PC-3 (cell line): ENCODE measurements at regions not wholly inside any gene's neighbourhood (a gene's known extent, or its start where the extent isn't known, plus 50 kb on each side); places are given as distances from the start of the nearest gene placed in this dataset.

Experiments used
- ATAC-seq: fragments of 200-7000 bp; cut with Tn5 transposase; 2 replicates; pipeline ENCODE4 v1.9.1; 2020; ENCODE audit warnings: mild to moderate bottlenecking, moderate library complexity
- BruUV-seq: library from RNA; stranded (reverse); fragments of 400-500 nt; replicated peaks from 2 replicates; lab custom pipeline; 2021; lab: Mats Ljungman, UMichigan
- CTCF ChIA-PET: fragments of 300-600 bp; sonication (Branson Sonifier 250); formaldehyde crosslinking; loops from one replicate; lab custom pipeline; 2022; ENCODE audit warnings: antibody characterized with exemption; lab: Charles Lee
- POLR2A ChIA-PET: fragments of 300-600 bp; sonication (Branson Sonifier 250); formaldehyde crosslinking; loops from one replicate; lab custom pipeline; 2022; ENCODE audit warnings: antibody characterized with exemption; ENCODE audit not compliant: unreplicated experiment; lab: Charles Lee
- DNase-seq: peaks from one replicate; pipeline ENCODE4 v3.0.0-alpha.2; 2015
- H2AFZ ChIP-seq: fragments of 300-600 bp; sonication (generic); 2 replicates; pipeline ENCODE4 v1.6.0; 2016; ENCODE audit warnings: antibody characterized with exemption, low read length
- H3F3A ChIP-seq: fragments of 300-600 bp; sonication (generic); one replicate; pipeline ENCODE4 v1.6.0; 2017; ENCODE audit warnings: antibody characterized with exemption, low read length, control low read depth, mild to moderate bottlenecking; ENCODE audit not compliant: unreplicated experiment
- H3K27ac ChIP-seq: fragments of 300-600 bp; sonication (generic); 2 replicates; pipeline ENCODE4 v1.5.1; 2016; ENCODE audit warnings: mild to moderate bottlenecking, low read length
- H3K27me3 ChIP-seq: fragments of 300-600 bp; sonication (generic); 2 replicates; pipeline ENCODE4 v1.6.1; 2016; ENCODE audit warnings: low read length, mixed read lengths
- H3K36me3 ChIP-seq: fragments of 300-600 bp; sonication (generic); 2 replicates; pipeline ENCODE4 v1.6.1; 2016; ENCODE audit warnings: low read depth, mixed run types, low read length, mixed read lengths
- H3K4me1 ChIP-seq: fragments of 300-600 bp; sonication (generic); 2 replicates; pipeline ENCODE4 v1.5.1; 2016; ENCODE audit warnings: low read length; ENCODE audit not compliant: insufficient read depth
- H3K4me2 ChIP-seq: fragments of 300-600 bp; sonication (generic); 2 replicates; pipeline ENCODE4 v1.6.0; 2016; ENCODE audit warnings: low read length
- H3K4me3 ChIP-seq: fragments of 300-600 bp; sonication (generic); 2 replicates; pipeline ENCODE4 v1.5.1; 2016; ENCODE audit warnings: mild to moderate bottlenecking, low read length, mixed read lengths
- H3K79me2 ChIP-seq: fragments of 300-600 bp; sonication (generic); 2 replicates; pipeline ENCODE4 v1.6.1; 2017; ENCODE audit warnings: low read length, mixed read lengths
- H3K9ac ChIP-seq: fragments of 300-600 bp; sonication (generic); 2 replicates; pipeline ENCODE4 v1.6.0; 2016; ENCODE audit warnings: mild to moderate bottlenecking, low read length
- H3K9me2 ChIP-seq: fragments of 300-600 bp; sonication (generic); replicated peaks from 2 replicates; pipeline ENCODE4 v1.6.1; 2016; ENCODE audit warnings: mixed run types, low read length, mixed read lengths
- H3K9me3 ChIP-seq: fragments of 300-600 bp; sonication (generic); 2 replicates; pipeline ENCODE4 v1.6.1; 2016; ENCODE audit warnings: low read length, mixed read lengths
- H4K20me1 ChIP-seq: fragments of 300-600 bp; sonication (generic); 2 replicates; pipeline ENCODE4 v1.6.1; 2016; ENCODE audit warnings: low read length, mixed read lengths
- EZH2 ChIP-seq: fragments of 300-600 bp; sonication (generic); IDR thresholded peaks from one replicate; pipeline ENCODE4 v1.6.1; 2017; ENCODE audit warnings: antibody characterized with exemption, mild to moderate bottlenecking, low read length; ENCODE audit not compliant: unreplicated experiment
- EZH2phosphoT487 ChIP-seq: fragments of 300-600 bp; sonication (generic); IDR thresholded peaks from 2 replicates; pipeline ENCODE4 v1.6.1; 2018; ENCODE audit warnings: mild to moderate bottlenecking, antibody characterized with exemption, low read length, borderline replicate concordance
- intact Hi-C: fragments of 100-400 bp; cut with micrococcal nuclease; formaldehyde crosslinking; loops from 2 replicates; pipeline ENCODE4 v1.9.0; 2023
- TF ChIP-seq, protein P1 (sequence below): fragments of 300-600 bp; sonication (generic); conservative IDR thresholded peaks from 2 replicates; pipeline ENCODE4 v1.5.1; 2017; ENCODE audit warnings: antibody characterized with exemption, low read depth, mild to moderate bottlenecking, low read length

DNA sequence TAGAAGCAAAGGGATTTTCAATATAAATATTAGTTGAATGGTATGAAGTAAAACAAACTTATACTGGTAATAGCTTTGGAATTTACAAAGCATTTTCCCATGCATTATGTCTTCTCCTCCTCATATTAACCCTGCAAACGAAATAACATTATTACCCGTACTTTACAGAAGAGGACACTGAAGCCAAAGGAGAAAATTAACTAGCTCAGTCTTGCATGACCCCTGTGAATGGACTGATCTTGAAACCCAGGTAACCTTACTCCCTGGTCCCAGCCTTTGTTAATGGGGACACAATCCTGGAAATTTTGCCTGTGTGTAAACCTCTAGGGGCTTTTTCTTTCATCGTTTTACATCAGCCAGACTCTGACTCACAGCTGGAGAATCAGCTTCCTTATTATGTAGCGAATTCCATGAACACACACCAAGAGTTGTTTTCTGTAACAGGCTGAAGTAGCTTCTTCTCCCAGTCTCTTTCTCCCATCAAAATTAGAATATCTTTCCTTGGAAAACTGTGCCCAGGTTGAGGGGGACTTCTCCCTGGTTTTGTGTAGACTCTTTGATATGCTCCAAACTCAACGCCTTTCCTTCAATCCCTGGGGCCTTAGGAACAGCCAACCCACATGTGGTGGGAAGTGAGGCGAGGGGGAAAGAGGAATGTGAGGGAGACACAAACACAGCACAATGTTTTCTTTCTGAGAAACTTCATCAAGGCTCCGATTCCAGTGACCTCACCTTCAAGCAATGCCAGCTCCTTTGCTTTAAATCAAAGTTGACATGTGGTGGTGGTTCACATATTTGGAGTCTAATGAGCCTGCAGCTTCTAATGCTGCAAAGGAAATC, 480.9 kb upstream of the PAPPA start:
- peak; percentile 71 for DNase-seq
- BruUV-seq = TSS peak; percentile 99
- Histone ChIP-seq H3K27me3 (no peaks in the 10 kb centered on the region), H3K4me1 (peaks cover 31% of the 10 kb centered on the region), H3K4me2 (peak overlapping the region; percentile 67), H3K27ac (peak overlapping the region; percentile 95), H3K9ac (peak overlapping the region; percentile 61), H3K4me3 (peak overlapping the region; percentile 18; the same call in 1 of the 2 replicates), H2AFZ (peak overlapping the region; percentile 58), H3K9me3 (no peaks in the 10 kb centered on the region), H3K36me3 (no peaks in the 10 kb centered on the region), H3F3A (no peaks in the 10 kb centered on the region), H3K79me2 (no peaks in the 10 kb centered on the region), H3K9me2 (no peaks in the 10 kb centered on the region), H4K20me1 (no peaks in the 10 kb centered on the region)
- TF ChIP-seq, protein P1, sequence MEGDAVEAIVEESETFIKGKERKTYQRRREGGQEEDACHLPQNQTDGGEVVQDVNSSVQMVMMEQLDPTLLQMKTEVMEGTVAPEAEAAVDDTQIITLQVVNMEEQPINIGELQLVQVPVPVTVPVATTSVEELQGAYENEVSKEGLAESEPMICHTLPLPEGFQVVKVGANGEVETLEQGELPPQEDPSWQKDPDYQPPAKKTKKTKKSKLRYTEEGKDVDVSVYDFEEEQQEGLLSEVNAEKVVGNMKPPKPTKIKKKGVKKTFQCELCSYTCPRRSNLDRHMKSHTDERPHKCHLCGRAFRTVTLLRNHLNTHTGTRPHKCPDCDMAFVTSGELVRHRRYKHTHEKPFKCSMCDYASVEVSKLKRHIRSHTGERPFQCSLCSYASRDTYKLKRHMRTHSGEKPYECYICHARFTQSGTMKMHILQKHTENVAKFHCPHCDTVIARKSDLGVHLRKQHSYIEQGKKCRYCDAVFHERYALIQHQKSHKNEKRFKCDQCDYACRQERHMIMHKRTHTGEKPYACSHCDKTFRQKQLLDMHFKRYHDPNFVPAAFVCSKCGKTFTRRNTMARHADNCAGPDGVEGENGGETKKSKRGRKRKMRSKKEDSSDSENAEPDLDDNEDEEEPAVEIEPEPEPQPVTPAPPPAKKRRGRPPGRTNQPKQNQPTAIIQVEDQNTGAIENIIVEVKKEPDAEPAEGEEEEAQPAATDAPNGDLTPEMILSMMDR = no peak
- TF ChIP-seq EZH2 (no peak), EZH2phosphoT487 (no peak)
- ATAC-seq = peak; percentile 84
- intact Hi-C loops = loop anchor here (2.0 to 5.0 kb wide), 2 partner anchors 55 to 80 kb away; no protein-coding TSS in a partner anchor
- POLR2A ChIA-PET = interaction anchor here (0.7 kb wide), 1 partner anchor 299 kb away, joined by 3 read pairs; no protein-coding TSS in a partner anchor
- CTCF ChIA-PET = interaction anchor here (0.5 to 1.5 kb wide), 2 partner anchors 79 to 178 kb away, joined by 4 to 7 read pairs; no protein-coding TSS in a partner anchor

DNA sequence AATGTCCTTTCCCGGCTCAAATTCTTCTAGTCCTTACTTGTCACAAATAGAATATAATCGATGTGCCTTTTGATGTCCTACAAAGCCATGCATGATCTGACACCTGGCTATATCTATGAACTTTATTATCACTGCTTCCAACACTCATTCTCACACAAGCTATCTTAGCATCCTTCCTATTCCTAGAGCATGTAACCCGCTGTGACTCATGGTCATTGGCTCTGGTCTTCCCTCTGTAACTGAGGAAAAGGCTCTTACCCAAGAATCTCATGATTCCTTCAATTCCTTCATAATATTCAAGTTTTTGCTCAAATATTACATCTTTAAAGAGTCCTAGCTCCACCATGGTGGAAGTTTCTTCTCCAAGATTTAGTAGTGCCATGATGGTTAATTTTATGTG, 480.0 kb upstream of the PAPPA start:
- Histone ChIP-seq H3K4me1 (peaks cover 31% of the 10 kb centered on the region), H3K4me2 (no peak overlapping the region; the same call in 1 of the 2 replicates), H3K9ac (peak overlapping the region; percentile 61; the same call in 1 of the 2 replicates), H3K9me3 (no peaks in the 10 kb centered on the region), H4K20me1 (no peaks in the 10 kb centered on the region), H3K4me3 (no peak overlapping the region), H3K79me2 (no peaks in the 10 kb centered on the region), H3K9me2 (no peaks in the 10 kb centered on the region), H3K36me3 (no peaks in the 10 kb centered on the region), H3F3A (no peaks in the 10 kb centered on the region), H3K27ac (peak overlapping the region; percentile 95), H3K27me3 (no peaks in the 10 kb centered on the region), H2AFZ (no peak overlapping the region)
- no TSS peak for BruUV-seq
- CTCF ChIA-PET = interaction anchor here (1.5 kb wide), 1 partner anchor 80 kb away, joined by 7 read pairs; no protein-coding TSS in a partner anchor
- ATAC-seq (no peak), DNase-seq (no peak)
- TF ChIP-seq EZH2phosphoT487 = no peak
- TF ChIP-seq EZH2 = no peak
- TF ChIP-seq, protein P1 = no peak
- POLR2A ChIA-PET = no interaction called here
- intact Hi-C loops = loop anchor here (2.0 to 5.0 kb wide), 2 partner anchors 56 to 81 kb away; no protein-coding TSS in a partner anchor
